SK-N-SH treated with all-trans-retinoic acid at 6 μM for 48 hours (cell line): ENCODE measurements at regions not wholly inside any gene's neighbourhood (a gene's known extent, or its start where the extent isn't known, plus 50 kb on each side); places are given as distances from the start of the nearest gene placed in this dataset.

Experiments
- ATAC-seq: fragments of 200-7000 bp; cut with Tn5 transposase; 3 replicates; pipeline ENCODE4 v1.9.1; 2020; ENCODE audit warnings: mild to moderate bottlenecking, moderate library complexity
- ARNTL ChIP-seq: fragments of 450-650 bp; formaldehyde crosslinking; IDR thresholded peaks from 2 replicates; pipeline ENCODE4 v1.5.0; 2020; ENCODE audit warnings: low read depth, mild to moderate bottlenecking, moderate library complexity, borderline replicate concordance
- BACH2 ChIP-seq: fragments of 250-450 bp; sonication (Bioruptor Pico); IDR thresholded peaks from 2 replicates; pipeline ENCODE4 v1.9.0; 2021; ENCODE audit warnings: mild to moderate bottlenecking, borderline replicate concordance
- CSDC2 ChIP-seq: fragments of 250-450 bp; sonication (Bioruptor Pico); IDR thresholded peaks from 2 replicates; pipeline ENCODE4 v1.5.0; 2020; ENCODE audit warnings: mild to moderate bottlenecking, moderate library complexity
- ESRRG ChIP-seq: fragments of 250-450 bp; sonication (Bioruptor Pico); IDR thresholded peaks from 2 replicates; pipeline ENCODE4 v1.6.1; 2021; ENCODE audit warnings: mild to moderate bottlenecking
- GLIS3 ChIP-seq: fragments of 250-450 bp; sonication (Bioruptor Pico); IDR thresholded peaks from 2 replicates; pipeline ENCODE4 v1.5.0; 2020; ENCODE audit warnings: mild to moderate bottlenecking, moderate library complexity
- ISL1 ChIP-seq: fragments of 250-450 bp; sonication (Bioruptor Pico); IDR thresholded peaks from 2 replicates; pipeline ENCODE4 v2.1.2; 2022; ENCODE audit warnings: mild to moderate bottlenecking, moderate library complexity
- OSR1 ChIP-seq: fragments of 250-450 bp; sonication (Bioruptor Pico); IDR thresholded peaks from 2 replicates; pipeline ENCODE4 v1.8.0; 2022; ENCODE audit warnings: moderate library complexity, mild to moderate bottlenecking, inconsistent platforms
- PATZ1 ChIP-seq: fragments of 250-450 bp; sonication (Bioruptor Pico); IDR thresholded peaks from 2 replicates; pipeline ENCODE4 v1.8.0; 2020; ENCODE audit warnings: mild to moderate bottlenecking, moderate library complexity, borderline replicate concordance
- POU6F1 ChIP-seq: fragments of 250-450 bp; sonication (Bioruptor Pico); IDR thresholded peaks from 2 replicates; pipeline ENCODE4 v1.8.0; 2021; ENCODE audit warnings: low read depth, mild to moderate bottlenecking, moderate library complexity, borderline replicate concordance
- PPARA ChIP-seq: fragments of 250-450 bp; sonication (Bioruptor Pico); IDR thresholded peaks from 2 replicates; pipeline ENCODE4 v1.5.0; 2020; ENCODE audit warnings: mild to moderate bottlenecking, borderline replicate concordance
- RARB ChIP-seq: fragments of 250-450 bp; sonication (Bioruptor Pico); IDR thresholded peaks from 2 replicates; pipeline ENCODE4 v1.8.0; 2021; ENCODE audit warnings: mild to moderate bottlenecking, moderate library complexity
- SNAI2 ChIP-seq: fragments of 250-450 bp; sonication (Bioruptor Pico); IDR thresholded peaks from 2 replicates; pipeline ENCODE4 v1.5.0; 2020; ENCODE audit warnings: mild to moderate bottlenecking, moderate library complexity
- TCF4 ChIP-seq: fragments of 250-450 bp; sonication (Bioruptor Pico); IDR thresholded peaks from 2 replicates; pipeline ENCODE4 v1.8.0; 2021; ENCODE audit warnings: mild to moderate bottlenecking, moderate library complexity, borderline replicate concordance
- TOX ChIP-seq: fragments of 250-450 bp; sonication (Bioruptor Pico); IDR thresholded peaks from 2 replicates; pipeline ENCODE4 v1.8.0; 2021; ENCODE audit warnings: mild to moderate bottlenecking, moderate library complexity, borderline replicate concordance
- ZC3H10 ChIP-seq: fragments of 250-450 bp; sonication (Bioruptor Pico); IDR thresholded peaks from 2 replicates; pipeline ENCODE4 v1.5.1; 2021; ENCODE audit warnings: mild to moderate bottlenecking, moderate library complexity
- ZFP3 ChIP-seq: fragments of 250-450 bp; sonication (Bioruptor Pico); IDR thresholded peaks from 2 replicates; pipeline ENCODE4 v1.5.0; 2020; ENCODE audit warnings: mild to moderate bottlenecking, moderate library complexity
- ZFP30 ChIP-seq: fragments of 450-650 bp; formaldehyde crosslinking; IDR thresholded peaks from 2 replicates; pipeline ENCODE4 v1.5.0; 2022; ENCODE audit warnings: mild to moderate bottlenecking, moderate library complexity
- ZNF565 ChIP-seq: fragments of 450-650 bp; formaldehyde crosslinking; conservative IDR thresholded peaks from 2 replicates; pipeline ENCODE4 v1.5.0; 2020; ENCODE audit warnings: low read depth, mild to moderate bottlenecking, moderate library complexity
- ZNF8 ChIP-seq: fragments of 450-650 bp; formaldehyde crosslinking; IDR thresholded peaks from 2 replicates; pipeline ENCODE4 v1.5.0; 2020; ENCODE audit warnings: mild to moderate bottlenecking, moderate library complexity
- TF ChIP-seq, protein P1 (sequence below): fragments of 250-450 bp; sonication (Bioruptor Pico); IDR thresholded peaks from 2 replicates; pipeline ENCODE4 v1.5.1; 2020; ENCODE audit warnings: low read depth, mild to moderate bottlenecking, moderate library complexity
- TF ChIP-seq, protein P2 (sequence below): fragments of 250-450 bp; sonication (Bioruptor Pico); IDR thresholded peaks from 2 replicates; pipeline ENCODE4 v1.5.0; 2020; ENCODE audit warnings: mild to moderate bottlenecking, moderate library complexity

DNA sequence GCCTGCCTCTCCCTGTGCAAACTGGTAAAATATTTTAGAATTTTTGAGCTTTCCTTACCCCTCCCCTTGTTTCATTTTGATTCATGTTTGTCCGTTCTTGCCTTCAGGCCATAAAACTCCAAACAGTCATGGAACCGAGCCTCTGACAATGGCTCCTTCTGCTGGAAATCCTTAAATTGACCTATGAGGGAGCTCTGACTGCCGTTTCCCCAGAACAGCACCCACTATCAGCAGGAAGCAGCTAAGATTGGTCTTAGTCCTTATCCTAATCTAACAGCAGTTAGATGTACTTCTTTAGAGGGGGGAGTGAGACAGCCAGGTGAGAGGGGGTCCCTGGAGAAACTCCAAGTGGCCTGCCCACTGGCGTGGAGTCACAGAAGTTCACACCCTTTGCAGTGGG is 106.7 kb downstream of the FAM174A start:
- ATAC-seq = no peak
- TF ChIP-seq ZC3H10 (CRISPR knock-in tag) (no peak), PPARA (no peak), RARB (CRISPR knock-in tag) (no peak), ZFP3 (CRISPR knock-in tag) (no peak), ZFP30 (CRISPR knock-in tag) (no peak), BACH2 (CRISPR knock-in tag) (no peak), ZNF565 (CRISPR knock-in tag) (no peak), POU6F1 (CRISPR knock-in tag) (no peak), OSR1 (no peak), GLIS3 (CRISPR knock-in tag) (no peak), ZNF8 (CRISPR knock-in tag) (no peak), TOX (no peak), ISL1 (CRISPR knock-in tag) (no peak)
- TF ChIP-seq, protein P1, sequence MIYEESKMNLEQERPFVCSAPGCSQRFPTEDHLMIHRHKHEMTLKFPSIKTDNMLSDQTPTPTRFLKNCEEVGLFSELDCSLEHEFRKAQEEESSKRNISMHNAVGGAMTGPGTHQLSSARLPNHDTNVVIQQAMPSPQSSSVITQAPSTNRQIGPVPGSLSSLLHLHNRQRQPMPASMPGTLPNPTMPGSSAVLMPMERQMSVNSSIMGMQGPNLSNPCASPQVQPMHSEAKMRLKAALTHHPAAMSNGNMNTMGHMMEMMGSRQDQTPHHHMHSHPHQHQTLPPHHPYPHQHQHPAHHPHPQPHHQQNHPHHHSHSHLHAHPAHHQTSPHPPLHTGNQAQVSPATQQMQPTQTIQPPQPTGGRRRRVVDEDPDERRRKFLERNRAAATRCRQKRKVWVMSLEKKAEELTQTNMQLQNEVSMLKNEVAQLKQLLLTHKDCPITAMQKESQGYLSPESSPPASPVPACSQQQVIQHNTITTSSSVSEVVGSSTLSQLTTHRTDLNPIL (CRISPR knock-in tag) = no peak
- TF ChIP-seq, protein P2, sequence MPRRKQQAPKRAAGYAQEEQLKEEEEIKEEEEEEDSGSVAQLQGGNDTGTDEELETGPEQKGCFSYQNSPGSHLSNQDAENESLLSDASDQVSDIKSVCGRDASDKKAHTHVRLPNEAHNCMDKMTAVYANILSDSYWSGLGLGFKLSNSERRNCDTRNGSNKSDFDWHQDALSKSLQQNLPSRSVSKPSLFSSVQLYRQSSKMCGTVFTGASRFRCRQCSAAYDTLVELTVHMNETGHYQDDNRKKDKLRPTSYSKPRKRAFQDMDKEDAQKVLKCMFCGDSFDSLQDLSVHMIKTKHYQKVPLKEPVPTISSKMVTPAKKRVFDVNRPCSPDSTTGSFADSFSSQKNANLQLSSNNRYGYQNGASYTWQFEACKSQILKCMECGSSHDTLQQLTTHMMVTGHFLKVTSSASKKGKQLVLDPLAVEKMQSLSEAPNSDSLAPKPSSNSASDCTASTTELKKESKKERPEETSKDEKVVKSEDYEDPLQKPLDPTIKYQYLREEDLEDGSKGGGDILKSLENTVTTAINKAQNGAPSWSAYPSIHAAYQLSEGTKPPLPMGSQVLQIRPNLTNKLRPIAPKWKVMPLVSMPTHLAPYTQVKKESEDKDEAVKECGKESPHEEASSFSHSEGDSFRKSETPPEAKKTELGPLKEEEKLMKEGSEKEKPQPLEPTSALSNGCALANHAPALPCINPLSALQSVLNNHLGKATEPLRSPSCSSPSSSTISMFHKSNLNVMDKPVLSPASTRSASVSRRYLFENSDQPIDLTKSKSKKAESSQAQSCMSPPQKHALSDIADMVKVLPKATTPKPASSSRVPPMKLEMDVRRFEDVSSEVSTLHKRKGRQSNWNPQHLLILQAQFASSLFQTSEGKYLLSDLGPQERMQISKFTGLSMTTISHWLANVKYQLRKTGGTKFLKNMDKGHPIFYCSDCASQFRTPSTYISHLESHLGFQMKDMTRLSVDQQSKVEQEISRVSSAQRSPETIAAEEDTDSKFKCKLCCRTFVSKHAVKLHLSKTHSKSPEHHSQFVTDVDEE (CRISPR knock-in tag) = no peak

GRCh38 chr5:100643473-100643872 is 108.3 kb downstream of the FAM174A start:
- TF ChIP-seq, protein P1 (CRISPR knock-in tag) = no peak
- no peak for ATAC-seq

DNA sequence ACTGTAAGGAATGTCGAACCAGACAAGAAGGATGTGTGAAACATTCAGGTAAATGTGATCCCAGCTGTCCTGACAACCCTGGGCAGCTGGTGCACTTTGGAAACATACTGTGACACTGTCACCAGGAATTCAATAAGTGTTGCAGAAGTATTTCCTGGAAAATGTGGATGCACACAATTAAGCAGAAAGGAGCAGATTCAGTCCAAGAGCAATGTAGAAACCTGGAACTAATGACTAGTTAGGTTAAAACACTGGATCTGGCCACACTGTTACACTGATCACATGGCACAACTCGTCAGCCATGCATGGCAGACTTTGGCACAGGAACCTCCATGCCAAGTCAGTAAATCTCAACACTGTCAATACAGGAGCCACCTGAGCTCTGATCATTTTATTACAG is 109.0 kb downstream of the FAM174A start:
- ATAC-seq = no peak
- TF ChIP-seq ZFP30 (CRISPR knock-in tag) (no peak), POU6F1 (CRISPR knock-in tag) (no peak), CSDC2 (CRISPR knock-in tag) (no peak), TOX (no peak), RARB (CRISPR knock-in tag) (no peak), ARNTL (CRISPR knock-in tag) (no peak), PATZ1 (no peak), TCF4 (no peak), BACH2 (CRISPR knock-in tag) (no peak), ISL1 (CRISPR knock-in tag) (no peak), ZNF565 (CRISPR knock-in tag) (no peak), SNAI2 (CRISPR knock-in tag) (no peak), ESRRG (CRISPR knock-in tag) (no peak)
- TF ChIP-seq, protein P1 (CRISPR knock-in tag) = no peak
- TF ChIP-seq, protein P2 (CRISPR knock-in tag) = no peak
